ENCODE measurements at regions not wholly inside any gene's neighbourhood (a gene's known extent, or its start where the extent isn't known, plus 50 kb on each side); places are given as distances from the start of the nearest gene placed in this dataset.
"Not testable (repeated sequence)": the region's sequence is repeated elsewhere in the genome, so short reads cannot be mapped to it uniquely, and the experiment has no call there.

DNA sequence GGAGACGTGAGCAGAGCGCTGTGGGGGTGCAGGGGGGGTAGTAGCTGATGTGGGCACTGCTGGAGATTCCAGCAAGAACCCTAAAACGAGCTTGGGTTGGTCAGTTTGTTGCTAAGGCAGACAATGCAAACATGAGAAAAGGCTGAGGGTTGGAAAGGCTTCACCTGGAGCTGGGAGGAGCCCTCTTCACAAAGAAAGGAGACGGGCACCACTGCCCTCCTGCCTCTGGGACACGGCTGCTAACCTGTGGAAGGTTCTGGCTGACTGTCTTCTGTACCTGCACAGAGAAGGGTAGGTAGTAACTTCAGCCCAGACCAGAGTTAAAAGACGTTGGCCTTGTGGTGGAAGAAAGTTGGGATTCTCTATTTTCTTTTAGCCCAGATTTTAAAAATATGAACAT, 108.7 kb downstream of the SUCLA2 start:
- no peak for DNase-seq (ENCODE audit: low spot score)

DNA sequence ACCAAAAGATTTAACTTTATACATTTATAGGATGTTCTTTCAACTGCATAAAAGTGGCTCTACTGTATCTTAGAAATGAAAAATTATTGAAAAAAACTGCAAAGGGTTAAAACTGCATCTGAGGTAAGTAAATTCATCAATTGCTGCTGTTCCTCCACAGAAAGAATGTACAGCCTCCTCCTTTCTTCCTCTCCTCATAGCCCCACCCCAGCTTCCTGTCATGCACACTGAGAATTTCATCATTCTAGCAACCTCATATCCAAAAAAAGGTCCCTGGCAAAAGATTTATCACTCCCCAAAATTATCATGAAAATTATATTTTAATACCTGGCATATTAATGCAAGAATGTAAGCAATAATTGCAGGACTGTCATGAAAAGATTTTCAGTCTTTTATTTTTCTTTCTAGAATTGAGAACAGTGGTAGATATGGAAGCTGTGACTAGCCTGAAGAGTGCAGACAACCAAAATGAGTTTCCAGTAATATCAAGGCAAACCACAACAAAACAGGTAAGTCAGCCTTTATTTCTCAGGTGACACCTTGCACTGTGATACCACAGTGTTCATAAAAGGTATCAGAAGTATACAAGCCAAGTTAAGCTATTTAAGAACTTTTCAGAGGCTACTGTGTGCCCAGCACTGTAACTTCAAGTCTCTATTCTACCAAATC, 110.8 kb downstream of the SUCLA2 start:
- no peak for DNase-seq (ENCODE audit: low spot score)

DNA sequence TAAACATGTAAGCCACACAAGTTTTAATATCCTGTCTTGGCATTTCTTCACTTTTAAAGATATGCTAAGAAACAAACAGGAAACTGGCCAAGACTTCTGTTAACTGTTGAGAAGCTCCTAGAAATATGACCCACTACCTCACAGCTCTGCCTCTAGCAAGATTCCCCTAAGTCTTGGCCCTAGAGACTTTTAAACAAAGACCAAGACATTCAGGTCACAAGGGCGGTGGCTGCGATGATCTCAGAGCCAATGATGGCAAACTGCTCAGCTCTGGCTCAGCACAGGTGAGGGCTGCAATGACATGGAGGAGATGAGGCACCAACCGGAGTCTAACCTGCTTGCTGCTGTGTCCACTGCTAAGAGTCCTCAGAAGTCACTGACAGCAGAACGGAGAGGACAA, 114.8 kb downstream of the SUCLA2 start:
- DNase-seq (ENCODE audit: low spot score): no peak

DNA sequence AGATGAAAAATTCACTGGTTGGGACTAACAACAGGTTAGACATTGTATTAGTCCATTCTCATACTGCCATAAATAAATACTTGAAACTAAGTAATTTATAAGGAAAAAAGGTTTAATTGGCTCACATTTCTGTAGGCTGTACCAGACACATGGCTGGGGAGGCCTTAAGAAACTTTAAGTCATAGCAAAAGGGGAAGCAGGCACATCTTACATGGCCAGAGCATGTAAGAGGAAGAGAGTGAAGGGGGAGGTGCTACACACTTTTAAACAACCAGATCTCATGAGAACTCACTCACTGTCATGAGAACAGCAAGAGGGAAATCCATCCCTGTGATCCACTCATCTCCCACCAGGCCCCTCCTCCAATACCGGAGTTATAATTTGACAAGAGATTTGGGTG, 125.9 kb downstream of the SUCLA2 start:
- DNase-seq (ENCODE audit: low spot score): no peak

DNA sequence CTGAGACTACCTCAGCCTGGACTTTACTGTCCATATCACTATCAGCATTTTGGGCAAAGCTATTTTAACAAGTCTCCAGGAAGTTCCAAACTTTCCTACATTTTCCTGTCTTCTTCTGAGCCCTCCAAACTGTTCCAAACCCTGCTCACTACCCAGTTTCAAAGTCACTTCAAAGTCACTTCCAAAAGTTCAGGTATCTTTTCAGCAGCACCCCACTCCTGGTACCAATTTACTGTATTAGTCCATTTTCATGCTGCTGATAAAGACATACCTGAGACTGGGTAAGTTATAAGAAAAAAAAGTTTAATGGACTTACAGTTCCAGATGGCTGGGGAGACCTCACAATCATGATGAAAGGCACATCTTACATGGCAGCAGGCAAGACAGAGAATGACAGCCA, 127.1 kb downstream of the SUCLA2 start:
- not testable (repeated sequence) for DNase-seq (ENCODE audit: low spot score)

DNA sequence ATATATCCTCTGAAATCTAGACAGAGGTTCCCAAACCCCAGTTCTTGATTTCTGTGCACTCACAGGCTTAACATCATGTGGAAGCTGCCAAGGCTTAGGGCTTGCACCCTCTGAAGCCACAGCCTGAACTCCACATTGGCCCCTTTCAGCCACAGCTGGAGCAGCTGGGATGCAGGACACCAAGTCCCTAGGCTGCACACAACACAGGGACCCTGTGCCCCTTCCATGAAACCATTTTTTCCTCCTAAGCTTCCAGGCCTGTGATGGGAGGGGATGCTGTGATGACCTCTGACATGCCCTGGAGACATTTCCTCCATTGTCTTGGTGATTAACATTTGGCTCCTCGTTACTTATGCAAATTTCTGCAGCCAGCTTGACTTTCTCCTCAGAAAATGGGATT, 127.8 kb downstream of the SUCLA2 start:
- not testable (repeated sequence) for DNase-seq (ENCODE audit: low spot score)

DNA sequence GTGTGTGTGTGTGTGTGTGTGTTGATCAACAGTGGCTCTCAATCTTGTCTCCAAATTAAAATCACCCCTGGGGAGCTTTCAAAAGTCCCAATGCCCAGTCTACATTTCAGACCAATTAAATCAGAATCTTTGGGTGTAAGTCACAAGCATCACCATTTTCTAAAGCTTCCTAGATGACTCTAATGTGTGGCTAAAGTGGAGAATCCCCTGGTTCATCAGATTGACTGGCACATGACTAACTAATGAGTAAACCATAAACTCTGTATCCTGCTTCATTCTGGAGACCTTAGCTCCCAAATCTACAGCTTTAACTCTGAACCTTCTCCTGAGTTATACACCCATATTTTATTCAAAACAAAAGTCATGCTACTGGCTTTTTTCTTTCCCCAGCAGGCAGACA, 131.3 kb downstream of the SUCLA2 start:
- no peak for DNase-seq (ENCODE audit: low spot score)

DNA sequence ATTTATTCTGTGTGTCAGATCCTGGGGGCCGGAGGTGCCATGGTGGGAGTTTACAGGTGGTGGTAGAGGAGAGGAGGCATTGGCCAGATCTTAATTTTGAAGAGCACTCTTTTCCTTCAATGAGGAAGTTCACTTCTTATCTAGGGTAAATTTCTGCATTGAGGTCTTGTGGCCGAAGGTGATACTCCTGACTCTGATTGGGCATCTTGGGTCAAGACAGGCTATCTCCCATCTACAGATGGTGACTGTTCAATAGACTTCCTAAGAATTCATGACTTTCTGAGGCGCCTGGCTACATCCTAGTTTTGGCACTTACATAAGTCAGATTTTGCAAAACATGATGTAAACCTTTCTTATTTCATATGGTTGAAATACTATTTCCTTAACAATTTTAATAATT, 135.2 kb downstream of the SUCLA2 start:
- DNase-seq (ENCODE audit: low spot score): no peak

DNA sequence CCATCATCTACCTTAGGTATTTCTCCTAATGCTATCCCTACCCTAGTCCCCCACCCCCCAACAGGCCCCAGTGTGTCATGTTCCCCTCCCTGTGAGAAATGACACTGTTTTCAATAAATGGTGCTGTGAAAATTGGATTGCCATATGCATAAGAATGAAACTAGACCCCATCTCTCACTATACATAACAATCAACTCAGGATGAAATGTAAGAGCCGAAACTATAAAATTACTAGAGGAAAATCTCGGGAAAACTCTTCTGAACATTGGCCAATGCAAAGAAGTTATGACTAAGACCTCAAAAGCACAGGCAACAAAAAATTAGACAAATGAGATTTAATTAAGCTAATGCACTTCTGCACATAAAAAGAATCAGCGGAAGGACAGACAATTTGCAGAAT, 138.2 kb downstream of the SUCLA2 start:
- DNase-seq (ENCODE audit: low spot score): no peak

DNA sequence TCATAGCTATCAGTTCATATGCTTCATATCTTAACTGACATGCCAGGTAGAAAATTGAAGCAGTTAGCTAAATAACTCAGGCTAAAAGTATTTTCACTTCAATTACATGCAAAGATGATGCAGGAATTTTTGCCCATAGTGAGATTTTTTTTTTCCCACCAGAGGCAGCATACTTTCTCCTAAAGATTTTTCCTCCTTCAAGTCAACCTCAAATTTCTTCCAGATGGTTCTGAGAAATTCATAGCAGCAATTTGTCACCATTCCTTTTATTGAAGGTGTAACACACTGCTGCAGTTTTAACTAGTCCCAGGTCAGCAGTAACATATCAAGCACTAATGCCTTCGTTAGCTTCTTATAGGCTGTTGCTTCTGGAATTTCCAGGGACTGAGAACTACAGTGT, 141.9 kb downstream of the SUCLA2 start:
- no peak for DNase-seq (ENCODE audit: low spot score)

DNA sequence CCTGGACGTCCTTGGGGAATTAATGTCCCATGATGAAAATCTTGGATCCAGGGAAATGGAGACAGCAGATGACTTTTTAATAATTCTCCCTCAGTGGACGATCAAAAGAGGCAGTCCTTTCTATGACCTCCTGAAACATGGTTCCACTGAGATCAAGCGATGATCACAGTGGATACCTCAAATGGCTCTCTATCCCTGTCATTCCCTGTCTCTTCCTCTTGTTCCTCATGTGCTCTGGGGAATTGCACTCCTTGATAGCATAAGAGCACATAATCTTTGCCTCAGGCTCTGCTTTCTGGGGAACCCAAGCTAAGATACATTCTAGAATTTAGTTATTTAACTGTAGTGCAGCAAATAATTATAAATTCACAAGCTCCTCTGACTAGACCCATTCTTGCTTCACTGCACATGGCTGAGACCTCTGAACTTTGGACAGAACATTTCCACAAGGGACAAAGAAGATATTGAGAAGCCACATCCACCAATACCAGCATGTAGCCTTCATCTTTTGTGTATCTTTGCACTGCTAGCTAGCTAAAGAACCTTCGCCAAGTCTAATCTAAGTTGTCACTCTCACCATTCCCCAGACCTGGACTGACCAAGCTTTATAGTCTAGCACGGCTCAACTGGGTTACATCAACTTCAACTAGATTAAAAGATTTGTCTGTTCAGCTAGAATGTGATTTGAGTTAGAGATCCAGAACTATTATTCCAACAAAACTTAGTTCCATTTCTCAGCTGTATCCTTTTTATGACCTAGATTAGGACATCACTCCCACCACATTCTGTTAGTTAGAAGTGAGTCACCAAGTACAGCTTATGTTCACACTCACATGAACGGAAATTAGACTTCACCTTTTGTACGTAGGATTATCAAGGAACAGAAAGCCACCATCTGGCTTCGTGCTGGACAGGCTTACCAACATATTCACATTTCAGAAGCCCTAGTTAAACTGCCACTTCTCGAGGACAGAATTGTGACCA, 142.7 kb downstream of the SUCLA2 start:
- no peak for DNase-seq (ENCODE audit: low spot score)

DNA sequence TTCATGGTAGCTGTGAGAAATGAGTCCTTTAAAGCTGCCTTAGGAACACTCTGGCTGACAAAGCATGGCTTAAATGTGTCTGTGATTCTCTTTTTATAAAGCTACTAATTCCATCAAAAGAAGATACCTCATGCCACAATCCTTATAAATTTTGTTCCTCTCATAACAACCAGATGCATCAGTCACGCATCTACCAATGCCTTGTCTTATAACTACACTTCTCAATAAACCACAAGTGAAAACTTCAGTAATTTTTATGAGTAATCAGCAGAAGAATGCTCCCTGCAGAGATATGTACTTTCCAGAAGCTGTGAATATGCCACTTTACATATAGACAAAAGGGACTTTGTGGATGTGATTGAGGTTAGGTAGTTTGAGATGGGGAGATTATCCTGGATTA, 147.8 kb downstream of the SUCLA2 start:
- no peak for DNase-seq (ENCODE audit: low spot score)

DNA sequence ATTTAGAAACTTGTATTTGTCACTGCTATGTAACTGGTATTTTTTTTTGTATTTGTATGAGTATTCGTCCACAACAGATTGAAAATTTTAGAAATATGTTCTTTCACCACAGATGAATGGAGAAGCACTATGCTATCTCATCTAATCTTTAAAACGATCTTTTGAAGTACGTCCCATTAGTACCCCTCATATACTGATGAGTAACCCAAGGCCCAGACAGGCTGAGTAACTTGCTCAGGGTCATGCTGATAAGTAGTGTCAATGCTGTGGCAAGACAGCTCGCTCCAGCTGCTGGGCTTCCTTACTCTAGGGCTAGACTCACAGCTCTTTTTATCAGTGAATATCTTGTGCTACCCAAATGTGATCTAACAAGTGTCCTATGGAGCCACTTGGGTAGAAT, 154.2 kb downstream of the SUCLA2 start:
- no peak for DNase-seq (ENCODE audit: low spot score)

DNA sequence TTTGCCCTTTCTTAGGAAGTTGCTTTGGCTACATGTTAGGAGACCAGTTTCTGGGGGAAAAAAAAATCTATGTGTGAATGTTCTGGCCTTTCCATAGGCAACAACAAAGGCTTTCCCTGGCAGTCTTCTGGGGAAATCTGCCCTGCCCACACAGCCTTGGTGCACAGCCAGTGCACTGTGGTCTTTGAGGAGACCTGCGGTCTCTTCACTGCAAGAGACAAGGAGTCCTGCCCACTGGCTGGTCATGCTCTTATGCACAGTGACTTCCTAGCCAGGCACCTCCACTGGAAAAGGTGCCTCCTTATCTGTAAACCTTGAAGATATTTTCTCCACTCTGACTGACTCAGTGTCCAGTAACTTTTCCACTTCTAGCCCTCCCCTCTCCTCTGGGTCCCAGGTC, 155.1 kb downstream of the SUCLA2 start:
- DNase-seq (ENCODE audit: low spot score): no peak

DNA sequence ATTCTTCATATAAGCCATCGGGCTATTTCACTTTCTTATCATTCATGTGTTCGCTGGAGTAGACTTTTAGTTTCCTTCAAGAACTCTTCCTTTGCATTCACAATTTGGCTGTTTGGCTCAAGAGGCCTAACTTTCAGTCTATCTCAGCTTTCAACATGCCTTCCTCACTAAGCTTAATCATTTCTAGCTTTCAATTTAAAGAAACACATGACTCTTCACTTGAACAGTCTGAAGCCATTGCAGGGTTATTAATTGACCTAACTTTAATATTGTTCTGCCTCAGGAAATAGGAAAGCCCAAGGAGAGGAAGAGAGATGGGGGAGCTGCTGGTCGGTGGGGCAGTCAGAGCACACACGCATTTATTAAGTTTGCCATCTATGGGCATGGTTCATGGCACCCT, 158.1 kb downstream of the SUCLA2 start:
- DNase-seq (ENCODE audit: low spot score): no peak

DNA sequence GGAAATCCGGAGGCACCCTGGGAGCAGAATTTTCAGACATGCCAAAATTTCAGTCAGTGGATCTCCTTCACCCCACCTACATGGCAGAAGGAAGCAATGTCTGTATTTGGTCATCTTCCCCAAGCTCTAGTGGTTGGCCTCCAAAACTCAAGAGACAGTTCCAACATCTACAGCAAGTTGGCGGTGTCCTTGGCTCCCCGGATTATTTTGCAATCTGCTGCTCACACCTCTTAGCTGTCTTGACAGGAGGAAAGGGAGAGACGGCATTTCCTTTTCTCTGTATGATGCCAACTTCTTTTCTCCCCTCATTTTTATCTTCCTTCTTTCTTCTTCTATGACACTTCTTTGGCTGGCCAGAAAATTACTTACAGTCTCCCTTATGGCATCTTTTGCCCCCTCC, 159.9 kb downstream of the SUCLA2 start:
- DNase-seq (ENCODE audit: low spot score): no peak

DNA sequence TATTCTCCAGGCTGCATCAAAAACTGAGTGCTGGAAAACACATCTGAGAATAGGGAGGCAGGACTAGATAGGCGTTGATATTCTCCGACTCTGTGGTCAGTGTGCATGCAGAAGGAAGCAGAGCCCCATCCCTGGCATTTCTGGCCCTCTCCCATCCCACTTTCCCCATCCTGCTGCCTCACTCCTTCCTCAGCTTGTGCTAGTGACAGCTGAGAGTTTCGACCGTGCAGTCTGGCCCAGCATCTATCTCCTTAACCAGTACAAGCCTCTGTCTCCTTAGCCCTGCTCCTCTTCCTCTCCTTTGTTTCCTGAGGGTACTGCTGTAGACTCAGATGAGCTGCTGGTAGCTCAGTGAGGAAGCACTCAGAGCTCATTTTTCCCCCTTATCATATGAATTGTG, 163.2 kb downstream of the SUCLA2 start:
- DNase-seq (ENCODE audit: low spot score): no peak

DNA sequence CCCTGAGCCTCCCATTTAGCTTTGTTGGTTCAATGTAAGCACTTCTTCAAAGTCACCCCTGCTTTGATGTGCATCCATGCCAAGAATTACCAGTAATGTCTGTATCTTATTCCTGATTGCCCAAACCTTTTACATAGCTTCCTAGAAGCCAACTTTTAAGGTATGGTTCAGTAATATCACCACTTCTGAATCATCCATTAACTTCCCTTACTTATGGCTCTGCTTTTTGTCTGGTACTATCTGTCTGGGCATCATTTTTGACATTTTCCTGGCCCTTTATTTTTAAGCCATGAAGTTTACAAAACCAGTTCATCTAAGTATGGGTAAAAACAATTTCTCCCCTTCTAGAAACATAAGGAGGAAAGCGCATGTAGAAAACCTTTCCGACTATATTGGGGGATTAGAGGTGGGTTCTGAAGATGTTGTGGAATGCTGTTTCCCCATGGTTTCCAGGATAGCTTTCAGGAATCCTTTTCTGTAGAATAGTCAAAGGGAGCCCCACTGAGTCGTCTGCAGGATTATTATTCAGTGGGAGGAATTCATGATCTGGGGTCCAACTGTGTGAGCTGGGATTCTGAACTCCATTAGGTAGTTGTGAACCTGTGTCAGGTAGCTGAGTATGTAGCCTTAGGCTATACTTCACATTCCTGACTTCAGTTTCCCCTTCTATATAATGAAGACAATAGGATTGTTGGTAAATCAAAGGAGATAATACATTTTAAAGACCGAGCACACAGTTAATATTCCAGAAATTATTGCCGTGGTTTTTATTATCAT, 163.8 kb downstream of the SUCLA2 start:
- no peak for DNase-seq (ENCODE audit: low spot score)

DNA sequence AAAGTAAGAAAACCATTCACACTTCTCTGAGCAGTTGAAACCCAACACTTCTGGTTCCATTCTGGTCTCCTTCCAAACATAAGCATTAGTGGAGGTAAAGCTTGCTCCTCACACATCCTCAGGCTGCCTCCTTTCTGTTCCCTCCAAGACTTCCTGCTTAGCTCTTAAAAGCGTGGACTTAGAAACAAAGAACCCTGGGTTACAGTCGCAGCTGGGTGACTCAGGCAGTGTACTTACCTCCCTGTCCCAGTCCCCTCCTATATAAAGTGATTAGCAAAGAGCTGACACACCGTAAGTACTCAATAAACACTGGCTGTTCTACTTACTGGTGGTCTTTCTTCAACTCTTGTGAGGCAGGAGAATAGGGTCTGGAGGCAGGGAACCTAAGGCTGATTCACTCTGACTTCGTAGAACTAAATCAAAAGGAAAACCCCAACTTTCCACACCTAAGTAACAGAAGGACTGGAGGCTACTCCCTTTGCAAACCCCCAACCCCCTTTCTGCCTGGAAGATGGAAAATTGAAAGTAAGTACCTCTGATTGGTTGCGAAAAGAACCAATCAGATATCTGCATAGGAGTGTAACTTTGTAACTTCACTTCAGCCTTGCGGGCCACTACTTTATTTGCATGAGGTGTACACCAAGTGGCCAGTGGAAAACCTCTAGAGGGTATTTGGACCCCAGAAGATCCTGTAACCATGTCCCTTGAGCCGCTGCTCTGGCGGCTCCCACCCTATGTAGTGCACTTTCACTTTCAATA, 165.4 kb downstream of the SUCLA2 start:
- no peak for DNase-seq (ENCODE audit: low spot score)

DNA sequence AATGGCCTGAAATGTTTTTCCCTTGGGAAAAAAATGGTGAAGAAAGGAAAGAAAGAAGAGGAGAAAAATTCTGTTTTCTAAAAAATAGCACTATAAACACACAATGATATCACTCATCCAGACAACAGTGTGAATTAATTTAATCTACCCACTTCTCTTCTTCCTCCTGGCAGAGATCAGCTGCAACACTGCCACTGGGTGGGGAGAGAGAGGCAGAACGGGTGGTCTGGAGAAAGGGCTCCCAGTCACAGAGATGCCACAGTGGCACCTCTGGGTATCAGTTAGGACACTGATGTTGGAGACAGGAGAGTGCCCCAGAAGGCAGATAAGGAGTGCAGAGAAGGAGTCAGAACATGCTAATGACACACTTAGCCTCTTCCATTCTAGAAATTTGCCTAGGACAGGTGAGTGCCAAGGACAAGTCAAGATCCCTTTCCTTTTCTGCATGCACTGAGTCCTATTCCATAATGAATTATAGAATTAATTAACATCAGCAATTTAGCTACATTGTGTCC, 168.6 kb downstream of the SUCLA2 start:
- no peak for DNase-seq (ENCODE audit: low spot score)

DNA sequence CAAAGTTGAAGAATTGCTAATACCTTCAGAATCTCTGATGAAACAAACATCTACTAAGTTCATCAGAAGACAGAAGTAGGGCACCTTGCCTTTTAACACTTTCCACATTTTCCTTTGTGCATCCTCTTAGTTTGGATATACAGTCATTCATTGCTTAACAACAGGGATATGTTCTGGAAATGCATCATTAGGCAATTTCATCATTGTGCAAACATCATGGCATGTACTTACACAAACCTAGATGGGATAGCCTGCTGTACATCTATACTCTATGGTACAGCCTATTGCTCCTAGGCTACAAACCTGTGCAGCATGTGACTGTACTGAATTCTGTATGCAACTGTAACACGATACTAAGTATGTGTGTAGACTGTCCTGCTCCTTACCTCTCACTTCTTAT, 169.8 kb downstream of the SUCLA2 start:
- no peak for DNase-seq (ENCODE audit: low spot score)

All from SK-N-DZ (cell line).